CD4-positive, alpha-beta T cell treated with Interleukin-12 subunit alpha and Interleukin-12 subunit beta, for 1 hour (primary cell): ENCODE measurements at regions not wholly inside any gene's neighbourhood (a gene's known extent, or its start where the extent isn't known, plus 50 kb on each side); places are given as distances from the start of the nearest gene placed in this dataset.

Source experiments
- DNase-seq: peaks from one replicate; pipeline ENCODE4 v3.0.0-alpha.2; 2020

DNA sequence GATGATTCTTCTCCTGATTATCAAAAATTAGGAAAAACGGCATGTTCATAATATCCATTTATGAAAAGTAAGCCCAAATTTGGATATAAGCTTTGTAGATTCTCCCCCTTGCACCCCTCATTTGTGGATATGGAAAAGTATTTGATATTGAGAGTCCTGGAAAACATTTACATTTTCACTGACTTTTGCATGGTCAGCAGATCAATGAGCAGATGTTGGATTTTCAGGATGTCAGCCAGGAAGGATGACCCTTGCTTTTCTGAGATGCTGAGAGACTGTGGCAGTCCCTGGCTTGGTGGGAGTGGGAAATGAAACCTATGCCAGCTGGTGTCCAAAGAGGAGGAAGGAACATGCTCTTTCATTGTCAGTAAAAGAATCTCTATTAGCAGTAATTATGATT lies 410.8 kb downstream of the DMAC1 start:
- no peak for DNase-seq

DNA sequence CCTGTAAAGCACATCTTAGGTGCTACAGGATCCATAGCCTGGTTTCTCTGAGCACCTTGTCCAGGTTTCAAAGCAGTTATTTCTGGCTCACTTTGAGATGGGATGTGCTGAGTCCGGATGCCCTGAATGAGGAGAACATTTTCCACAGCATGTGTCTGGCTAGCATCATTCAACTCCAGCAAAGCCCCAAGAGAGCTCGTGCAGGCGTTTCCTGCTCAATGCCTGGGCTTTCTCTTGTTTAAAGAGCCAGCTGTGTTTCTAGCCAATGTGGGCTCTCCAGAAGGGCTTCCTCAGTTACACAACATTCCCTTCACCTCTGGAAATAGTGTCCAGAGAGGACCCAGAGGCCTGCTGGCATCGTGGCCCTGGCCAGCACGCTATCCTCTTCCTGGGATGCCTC lies 411.7 kb downstream of the DMAC1 start:
- DNase-seq = no peak

DNA sequence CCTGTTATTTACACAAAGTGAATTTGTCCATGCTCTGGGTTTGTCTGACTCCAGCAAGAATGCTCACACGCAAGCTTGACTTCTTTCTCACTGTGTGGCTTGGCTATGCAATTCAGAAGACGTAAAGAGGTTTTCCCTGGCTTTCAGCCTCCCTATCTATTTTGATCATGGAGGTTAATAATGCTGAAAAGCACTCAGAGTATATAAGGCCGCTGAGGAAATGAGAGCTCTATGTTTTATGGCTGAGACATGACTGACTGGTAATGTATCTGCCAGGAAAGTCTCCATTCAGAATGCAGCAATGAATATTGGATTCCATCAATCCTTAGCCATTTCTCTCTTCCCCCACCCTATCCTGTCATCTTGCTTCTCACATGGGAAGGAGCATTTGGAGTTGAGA lies 417.3 kb downstream of the DMAC1 start:
- DNase-seq = no peak

DNA sequence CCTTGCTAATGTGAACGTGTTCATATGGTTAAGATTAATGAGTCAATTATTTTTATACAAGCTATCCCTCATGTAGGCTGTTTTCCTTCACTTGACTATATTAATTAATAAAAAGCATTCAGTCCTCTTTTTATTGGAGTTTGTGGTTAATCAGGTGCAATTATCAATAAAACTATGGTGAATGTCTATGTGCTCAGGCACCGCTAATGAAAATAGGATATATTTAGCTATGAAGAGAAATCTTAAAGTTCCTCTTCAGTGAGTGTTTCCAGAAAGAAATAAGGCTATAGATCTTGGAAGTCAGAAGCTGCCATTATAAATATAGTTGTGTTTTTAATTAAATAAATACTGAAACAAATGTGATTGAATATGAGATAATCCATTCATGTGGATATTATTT lies 422.1 kb downstream of the DMAC1 start:
- DNase-seq = no peak

GRCh38 chr9:7376833-7377232 lies 422.7 kb downstream of the DMAC1 start:
- DNase-seq = no peak

DNA sequence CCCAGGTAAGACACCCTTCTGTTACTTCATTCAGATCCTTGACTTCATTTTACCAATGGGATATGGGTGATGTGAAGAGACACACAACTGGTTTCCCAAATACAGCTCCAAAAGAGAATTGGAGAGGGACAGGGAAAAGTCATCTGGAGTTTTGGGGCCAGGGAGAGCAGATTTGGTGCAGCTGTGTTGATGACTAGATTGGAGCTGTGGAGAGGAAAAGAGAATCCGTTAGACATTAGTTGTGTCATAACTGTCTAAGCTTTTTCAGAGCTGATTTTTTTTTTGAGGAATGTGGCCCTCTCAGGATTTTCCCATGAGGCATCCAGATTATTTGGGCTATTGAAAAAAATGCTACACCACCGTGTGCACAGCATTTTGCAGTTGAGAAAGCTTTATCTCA lies 423.4 kb downstream of the DMAC1 start:
- no peak for DNase-seq

DNA sequence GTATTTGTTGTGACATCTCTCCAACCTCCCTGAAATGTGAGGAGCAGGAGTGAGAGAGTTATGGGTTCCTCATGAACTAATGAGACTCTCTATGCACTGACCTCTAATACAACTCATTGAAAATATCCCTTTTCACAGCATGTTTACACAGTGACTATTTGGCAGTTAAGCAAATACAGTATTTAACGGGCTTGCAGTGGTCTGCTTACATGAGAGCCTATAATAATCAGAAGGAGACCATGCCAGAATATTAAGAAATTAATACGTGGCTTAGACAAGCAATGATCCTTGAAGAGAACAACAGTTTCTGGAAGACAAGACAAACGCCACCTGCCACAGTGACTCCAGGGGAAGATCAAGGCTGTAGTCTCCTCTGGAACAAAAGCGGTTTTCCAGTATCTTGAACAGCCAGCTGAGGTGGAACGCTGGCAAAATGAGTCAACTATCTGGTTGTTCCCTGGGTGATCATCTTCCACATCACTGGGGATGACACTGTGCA lies 424.5 kb downstream of the DMAC1 start:
- no peak for DNase-seq

DNA sequence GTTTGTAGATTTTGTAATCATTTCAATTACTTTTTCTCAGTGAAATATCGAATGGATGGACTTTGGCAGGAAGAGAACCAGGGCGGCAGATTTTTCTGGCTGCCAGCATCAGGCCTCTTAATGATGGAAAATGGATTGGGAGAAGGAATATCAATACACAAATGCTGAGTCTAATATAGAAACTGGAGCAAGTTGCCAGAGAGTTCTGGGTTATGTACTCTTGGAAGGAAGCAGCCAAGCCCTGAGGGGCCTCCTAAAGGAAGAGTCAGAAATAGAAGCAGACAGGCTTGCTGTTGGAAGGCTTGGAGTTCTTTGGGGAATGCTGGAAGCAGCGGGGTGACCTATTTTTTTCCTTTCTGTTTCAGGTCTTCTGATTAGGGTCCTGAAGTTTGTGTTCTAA lies 428.6 kb downstream of the DMAC1 start:
- DNase-seq = no peak

GRCh38 chr9:7370381-7370780 lies 429.2 kb downstream of the DMAC1 start:
- no peak for DNase-seq

- no peak for DNase-seq
Observed at GRCh38 chr9:7369384-7369821, 430.2 kb downstream of the DMAC1 start.

DNA sequence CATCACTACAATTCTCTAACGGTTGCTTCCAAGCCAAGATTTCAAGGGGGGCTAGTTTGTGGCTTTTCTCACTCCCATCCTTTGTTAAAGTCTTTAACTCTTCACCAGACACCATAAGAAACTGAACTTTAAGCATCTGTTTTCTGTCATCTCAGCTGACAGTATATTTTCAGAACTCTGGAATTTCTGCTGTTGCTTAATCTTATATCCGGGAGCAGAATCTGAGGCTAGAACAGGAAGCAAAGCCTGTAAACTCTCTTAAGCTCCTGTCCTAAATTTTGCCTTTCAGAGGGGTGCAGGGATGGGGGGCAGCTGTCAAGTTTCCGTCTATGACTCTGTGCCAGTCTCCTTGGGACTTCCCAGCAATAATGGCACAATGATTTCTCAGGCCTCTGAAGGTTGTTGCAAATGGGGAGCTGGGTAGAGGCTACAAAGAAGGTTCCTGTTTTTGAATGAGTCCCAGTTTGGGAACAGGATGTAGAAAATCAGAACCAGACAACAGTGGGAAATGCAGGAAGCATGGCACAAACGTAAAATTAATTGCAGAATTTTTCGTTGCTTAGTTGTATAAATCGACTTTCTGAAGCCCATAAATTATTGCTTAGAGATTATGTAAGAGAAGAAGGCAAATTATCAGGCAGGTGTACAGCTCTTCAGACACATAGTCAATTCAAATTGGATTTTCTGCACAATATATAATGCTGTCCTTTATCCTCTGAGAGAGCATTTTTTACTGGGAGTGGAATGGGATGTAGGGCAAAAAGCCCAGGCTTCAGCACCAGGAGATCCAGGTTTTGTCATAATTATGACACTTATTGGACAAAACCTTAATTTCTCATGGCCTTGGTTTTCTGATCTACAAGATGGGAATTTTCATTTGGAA lies 430.9 kb downstream of the DMAC1 start:
- DNase-seq = no peak

- no peak for DNase-seq
Observed at GRCh38 chr9:7367726-7368125, 431.9 kb downstream of the DMAC1 start.

- no peak for DNase-seq
Observed at GRCh38 chr9:7366121-7366520, 433.5 kb downstream of the DMAC1 start.

- no peak for DNase-seq
Observed at GRCh38 chr9:7363777-7364477, 435.7 kb downstream of the DMAC1 start.

GRCh38 chr9:7360513-7360912 lies 439.1 kb downstream of the DMAC1 start:
- no peak for DNase-seq

GRCh38 chr9:7358876-7359275 lies 440.7 kb downstream of the DMAC1 start:
- no peak for DNase-seq

- no peak for DNase-seq
Observed at GRCh38 chr9:7354704-7355103, 444.9 kb downstream of the DMAC1 start.

GRCh38 chr9:7348692-7349091 lies 450.9 kb downstream of the DMAC1 start:
- DNase-seq = no peak

DNA sequence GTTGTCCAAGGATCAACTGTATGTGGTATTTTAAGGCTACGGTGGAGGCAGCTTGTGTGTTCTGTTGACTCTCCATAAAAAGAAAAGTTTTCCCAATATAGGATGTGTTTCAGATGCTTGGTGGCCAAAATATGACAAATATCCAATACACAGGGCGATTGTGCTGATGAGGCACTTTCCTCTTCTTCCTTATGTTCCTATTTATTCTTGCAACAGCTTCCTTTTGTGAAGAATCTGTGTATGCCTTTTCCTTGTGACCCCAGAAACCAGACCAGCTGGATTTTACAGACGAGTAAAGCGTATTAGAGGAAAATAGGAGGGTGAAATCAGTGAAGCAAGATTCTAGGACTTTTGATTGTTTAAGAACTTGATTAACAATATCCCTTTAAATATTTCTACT lies 452.0 kb downstream of the DMAC1 start:
- no peak for DNase-seq

GRCh38 chr9:7346144-7346543 lies 453.4 kb downstream of the DMAC1 start:
- no peak for DNase-seq

DNA sequence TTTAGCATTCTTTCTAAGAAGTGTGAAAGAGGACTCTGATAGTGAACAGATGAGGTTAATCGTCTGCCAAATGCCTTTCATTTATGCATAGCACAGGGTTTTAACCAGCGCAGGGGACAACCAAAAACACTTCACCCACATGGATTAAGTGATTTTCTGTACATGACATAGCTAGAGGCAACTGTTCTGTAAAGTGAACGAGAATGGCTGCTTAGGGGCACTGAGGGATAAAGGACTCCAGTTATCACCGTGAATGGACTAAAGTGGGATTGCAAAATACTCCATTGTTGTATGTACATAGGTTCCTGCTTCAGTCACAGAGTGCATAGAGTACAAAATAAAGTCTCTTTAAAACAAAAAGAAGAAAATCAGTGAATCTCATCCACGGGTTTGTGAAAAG lies 456.8 kb downstream of the DMAC1 start:
- no peak for DNase-seq

DNA sequence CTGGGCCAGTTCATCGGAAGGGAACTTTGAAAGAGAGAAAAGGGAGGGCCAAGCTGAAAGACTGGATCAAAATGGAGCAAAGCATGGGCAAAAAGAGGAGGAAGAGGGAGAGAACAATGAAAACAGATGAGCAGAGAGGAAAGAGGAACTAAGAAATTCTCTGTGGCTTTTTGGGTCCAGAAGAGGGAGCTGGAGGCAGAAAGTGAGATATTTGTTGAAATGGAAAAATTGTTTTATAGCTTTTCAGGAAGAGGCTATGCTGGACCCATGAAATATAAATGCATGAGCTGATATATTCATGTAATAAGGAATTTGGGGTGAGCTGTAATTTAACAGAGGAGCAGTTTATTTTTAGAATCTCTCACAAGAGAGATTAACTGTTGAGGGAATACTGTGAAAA lies 457.3 kb downstream of the DMAC1 start:
- no peak for DNase-seq

GRCh38 chr9:7341571-7341970 lies 458.0 kb downstream of the DMAC1 start:
- DNase-seq = no peak

DNA sequence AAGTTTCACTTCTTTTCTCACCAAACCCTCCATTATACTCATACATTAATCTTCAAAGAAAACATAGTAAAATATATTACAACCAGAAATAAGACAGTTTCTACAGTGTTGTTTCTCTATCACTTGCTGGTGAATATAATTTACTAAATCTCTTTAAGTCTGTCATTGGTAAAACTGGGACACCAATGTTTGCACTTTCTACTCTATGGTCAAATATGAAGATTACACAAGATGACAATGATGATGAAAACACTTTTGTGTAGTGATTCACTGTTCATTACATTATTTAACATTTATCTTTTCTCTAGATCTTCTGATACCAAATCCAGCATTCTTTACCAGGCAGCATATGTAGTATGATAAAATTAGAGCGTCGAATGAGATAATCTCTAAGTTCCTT lies 459.1 kb downstream of the DMAC1 start:
- no peak for DNase-seq
